ENCODE measurements at regions not wholly inside any gene's neighbourhood (a gene's known extent, or its start where the extent isn't known, plus 50 kb on each side); places are given as distances from the start of the nearest gene placed in this dataset.

DNA sequence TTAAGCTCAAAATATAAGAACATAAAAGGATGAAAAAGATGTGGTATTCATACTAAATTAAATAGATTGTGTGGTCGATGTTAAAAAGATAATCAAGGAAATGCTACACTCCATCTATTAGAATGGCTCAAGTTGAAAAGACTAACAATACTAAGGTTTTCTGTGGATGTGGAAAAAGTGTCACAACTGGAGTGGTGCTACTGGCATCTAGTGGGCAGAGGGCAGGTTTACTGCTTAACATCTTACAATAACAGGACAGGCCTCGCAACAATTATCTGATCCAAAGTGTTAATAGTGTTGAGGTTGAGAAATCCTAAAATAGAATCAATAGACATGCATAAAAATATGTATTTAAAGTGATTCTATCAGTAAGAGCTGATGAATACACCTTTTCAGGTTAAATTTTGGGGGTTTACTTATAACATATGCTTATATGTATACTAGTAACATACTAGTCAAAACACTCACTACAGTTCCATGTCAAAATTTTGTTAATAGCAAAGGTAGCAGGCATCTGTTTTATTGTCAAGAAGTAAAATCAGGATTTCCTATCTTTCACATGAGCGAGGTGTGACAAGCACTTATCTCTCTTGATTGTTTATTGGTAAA is 91.5 kb upstream of the TMEFF2 start:
- H3K27ac ChIP-seq = no peak overlapping the region
- DNase-seq = no peak
- no peaks in the 10 kb centered on the region for H3K27me3 ChIP-seq
- H3K9me3 ChIP-seq = no peaks in the 10 kb centered on the region
- intact Hi-C loops (cut with DNase I; ENCODE audit: low total_unique reads) = no loop called here
- TF ChIP-seq, protein P1, sequence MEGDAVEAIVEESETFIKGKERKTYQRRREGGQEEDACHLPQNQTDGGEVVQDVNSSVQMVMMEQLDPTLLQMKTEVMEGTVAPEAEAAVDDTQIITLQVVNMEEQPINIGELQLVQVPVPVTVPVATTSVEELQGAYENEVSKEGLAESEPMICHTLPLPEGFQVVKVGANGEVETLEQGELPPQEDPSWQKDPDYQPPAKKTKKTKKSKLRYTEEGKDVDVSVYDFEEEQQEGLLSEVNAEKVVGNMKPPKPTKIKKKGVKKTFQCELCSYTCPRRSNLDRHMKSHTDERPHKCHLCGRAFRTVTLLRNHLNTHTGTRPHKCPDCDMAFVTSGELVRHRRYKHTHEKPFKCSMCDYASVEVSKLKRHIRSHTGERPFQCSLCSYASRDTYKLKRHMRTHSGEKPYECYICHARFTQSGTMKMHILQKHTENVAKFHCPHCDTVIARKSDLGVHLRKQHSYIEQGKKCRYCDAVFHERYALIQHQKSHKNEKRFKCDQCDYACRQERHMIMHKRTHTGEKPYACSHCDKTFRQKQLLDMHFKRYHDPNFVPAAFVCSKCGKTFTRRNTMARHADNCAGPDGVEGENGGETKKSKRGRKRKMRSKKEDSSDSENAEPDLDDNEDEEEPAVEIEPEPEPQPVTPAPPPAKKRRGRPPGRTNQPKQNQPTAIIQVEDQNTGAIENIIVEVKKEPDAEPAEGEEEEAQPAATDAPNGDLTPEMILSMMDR (IDR thresholded peaks at IDR 0.05) = peak; percentile 28 to 34
- no peak overlapping the region for H3K4me3 ChIP-seq
- no peaks in the 10 kb centered on the region for H3K36me3 ChIP-seq
- H3K4me1 ChIP-seq = no peaks in the 10 kb centered on the region

DNA sequence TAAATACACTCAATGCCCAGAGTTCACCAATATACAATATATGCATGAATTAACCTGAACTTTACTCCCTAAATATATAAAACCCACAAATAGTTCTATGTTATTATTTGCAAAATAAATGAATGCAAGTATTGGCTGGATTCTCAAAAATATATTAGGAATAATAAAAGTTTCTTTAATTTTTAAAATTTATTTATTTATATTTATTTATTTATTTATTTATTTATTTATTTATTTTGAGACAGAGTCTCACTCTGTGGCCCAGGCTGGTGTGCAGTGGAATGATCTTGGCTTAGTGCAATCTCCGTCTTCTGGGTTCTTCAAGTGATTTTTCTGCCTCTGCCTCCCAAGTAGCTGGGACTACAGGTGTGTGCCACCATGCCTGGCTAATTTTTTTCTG is 88.7 kb upstream of the TMEFF2 start:
- TF ChIP-seq, protein P1 (IDR thresholded peaks at IDR 0.05) = no peak
- Histone ChIP-seq H3K4me1 (no peaks in the 10 kb centered on the region), H3K9me3 (no peaks in the 10 kb centered on the region), H3K27me3 (no peaks in the 10 kb centered on the region), H3K4me3 (no peak overlapping the region), H3K36me3 (no peaks in the 10 kb centered on the region), H3K27ac (no peak overlapping the region)
- no peak for DNase-seq
- intact Hi-C loops (cut with DNase I; ENCODE audit: low total_unique reads) = no loop called here

DNA sequence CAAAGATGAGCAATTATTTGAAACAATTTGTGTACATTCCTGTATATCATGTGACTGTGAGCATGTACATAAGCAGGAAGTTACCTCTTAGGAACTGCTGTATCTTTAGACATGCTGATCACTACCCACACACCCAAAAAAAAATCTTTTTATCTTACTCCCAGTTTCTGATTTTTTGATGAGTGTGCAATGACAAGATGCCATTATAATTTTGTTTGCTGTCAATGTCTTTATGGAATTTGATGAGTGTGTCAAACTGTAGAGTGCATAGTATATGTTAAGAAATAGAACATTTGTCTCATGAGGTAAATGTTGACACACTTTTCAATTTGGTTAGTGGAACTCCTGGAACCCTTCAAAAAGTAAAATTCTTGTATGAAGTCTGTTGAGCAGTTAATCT is 84.0 kb upstream of the TMEFF2 start:
- no peaks in the 10 kb centered on the region for H3K9me3 ChIP-seq
- DNase-seq = no peak
- intact Hi-C loops (cut with DNase I; ENCODE audit: low total_unique reads) = no loop called here
- no peaks in the 10 kb centered on the region for H3K4me1 ChIP-seq
- no peaks in the 10 kb centered on the region for H3K27me3 ChIP-seq
- H3K4me3 ChIP-seq = no peak overlapping the region
- TF ChIP-seq, protein P1 (IDR thresholded peaks at IDR 0.05) = no peak
- no peak overlapping the region for H3K27ac ChIP-seq
- H3K36me3 ChIP-seq = no peaks in the 10 kb centered on the region

DNA sequence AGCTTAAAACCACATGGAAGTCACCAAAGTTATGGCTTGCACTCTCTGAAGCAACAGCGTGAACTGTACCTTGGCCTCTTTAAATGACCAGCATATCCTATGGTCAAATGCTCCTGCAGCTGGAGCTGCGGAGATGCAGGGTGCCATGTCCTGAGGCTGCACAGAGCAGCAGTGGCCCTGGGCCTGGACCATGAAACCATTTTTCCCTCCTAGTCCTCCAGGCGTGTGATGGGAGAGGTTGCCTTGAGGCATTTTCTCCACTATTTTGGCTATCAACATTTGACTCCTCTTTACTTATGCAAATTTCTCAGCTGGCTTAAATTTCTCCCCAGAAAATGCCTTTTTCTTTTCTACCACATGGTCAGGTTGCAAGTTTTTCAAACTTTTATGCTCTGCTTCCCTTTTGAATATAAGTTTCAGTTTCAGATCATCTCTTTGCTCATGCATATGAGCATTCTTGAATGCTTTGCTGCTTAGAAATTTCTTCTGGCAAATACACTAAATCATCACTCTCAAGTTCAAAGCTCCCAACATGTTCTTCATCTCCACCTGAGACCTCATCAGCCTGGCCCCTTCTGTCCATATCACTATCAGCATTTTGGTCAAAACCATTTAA is 82.9 kb upstream of the TMEFF2 start:
- no peak for DNase-seq
- Histone ChIP-seq H3K36me3 (no peaks in the 10 kb centered on the region), H3K9me3 (no peaks in the 10 kb centered on the region), H3K4me1 (no peaks in the 10 kb centered on the region), H3K27me3 (no peaks in the 10 kb centered on the region), H3K27ac (no peak overlapping the region), H3K4me3 (no peak overlapping the region)
- TF ChIP-seq, protein P1 (IDR thresholded peaks at IDR 0.05) = no peak
- intact Hi-C loops (cut with DNase I; ENCODE audit: low total_unique reads) = no loop called here

DNA sequence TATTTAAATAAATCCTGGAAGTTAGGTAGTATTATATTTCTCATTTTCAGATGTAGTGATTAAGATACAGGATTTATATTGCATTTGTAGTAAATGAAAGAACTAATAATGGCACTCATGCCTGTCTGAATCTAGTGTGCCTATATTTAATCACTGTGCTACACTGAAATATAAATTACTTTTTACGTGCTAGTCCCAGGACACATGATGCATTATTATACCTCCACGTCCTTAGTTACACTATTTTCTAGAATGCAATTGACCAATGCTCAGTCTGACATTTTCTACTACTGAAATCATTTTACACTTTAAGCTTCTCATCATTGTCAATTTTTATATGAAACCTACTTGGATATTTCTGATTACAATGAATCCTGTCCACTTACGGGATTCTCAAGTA is 80.9 kb upstream of the TMEFF2 start:
- intact Hi-C loops (cut with DNase I; ENCODE audit: low total_unique reads) = no loop called here
- Histone ChIP-seq H3K27me3 (no peaks in the 10 kb centered on the region), H3K27ac (no peak overlapping the region), H3K9me3 (no peaks in the 10 kb centered on the region), H3K36me3 (no peaks in the 10 kb centered on the region), H3K4me1 (no peaks in the 10 kb centered on the region), H3K4me3 (no peak overlapping the region)
- no peak for DNase-seq
- TF ChIP-seq, protein P1 (IDR thresholded peaks at IDR 0.05) = no peak

All from tibial artery (tissue), 4 donors.